ENCODE measurements at regions not wholly inside any gene's neighbourhood (a gene's known extent, or its start where the extent isn't known, plus 50 kb on each side); places are given as distances from the start of the nearest gene placed in this dataset.
A peak's percentile ranks its signal among the peaks of the same experiment; 100 is the strongest.

- peak in 1 of 2 donors; percentile 9 for DNase-seq
- intact Hi-C loops (cut with DNase I) = no loop called here
- Histone ChIP-seq H3K36me3 (no peaks in the 10 kb centered on the region), H3K27ac (no peak overlapping the region), H3K4me1 (no peaks in the 10 kb centered on the region), H3K9me3 (no peaks in the 10 kb centered on the region), H3K27me3 (no peaks in the 10 kb centered on the region), H3K4me3 (replicated peaks in 1 of 3) (no peak overlapping the region)
- WGBS, 2 donors = 76 to 86% methylated on average over 10 of the region's 10 CpGs
- TF ChIP-seq POLR2A (IDR thresholded peaks at IDR 0.05) (no peak), CTCF (IDR thresholded peaks at IDR 0.05) (no peak)
These were observed 68.1 kb upstream of the LPP start for GRCh38 chr3:188085584-188086560.

GRCh38 chr3:188088948-188089685, 64.8 kb upstream of the LPP start:
- WGBS, 2 donors = 94 to 97% methylated on average over 4 of the region's 4 CpGs

GRCh38 chr3:188090620-188091309, 63.2 kb upstream of the LPP start:
- intact Hi-C loops (cut with DNase I) = no loop called here
- peak; percentile 51 to 67 for DNase-seq
- Histone ChIP-seq H3K4me1 (no peaks in the 10 kb centered on the region), H3K36me3 (no peaks in the 10 kb centered on the region), H3K9me3 (no peaks in the 10 kb centered on the region), H3K27ac (no peak overlapping the region), H3K4me3 (replicated peaks in 1 of 3) (no peak overlapping the region), H3K27me3 (no peaks in the 10 kb centered on the region)
- TF ChIP-seq CTCF (IDR thresholded peaks at IDR 0.05) = peak in 1 of 6 experiments; percentile 25
- TF ChIP-seq POLR2A (IDR thresholded peaks at IDR 0.05) = no peak
- WGBS, 2 donors = 53 to 59% methylated on average over 8 to 10 of the region's 10 CpGs

More at GRCh38 chr3:188088948-188089685, 64.8 kb upstream of the LPP start:
- DNase-seq = no peak
- H3K36me3 ChIP-seq = no peaks in the 10 kb centered on the region
- H3K4me3 ChIP-seq (replicated peaks in 1 of 3) = no peak overlapping the region
- H3K27ac ChIP-seq = no peak overlapping the region
- H3K4me1 ChIP-seq = no peaks in the 10 kb centered on the region
- no peak for TF ChIP-seq POLR2A (IDR thresholded peaks at IDR 0.05)
- no peak for TF ChIP-seq CTCF (IDR thresholded peaks at IDR 0.05)
- H3K9me3 ChIP-seq = no peaks in the 10 kb centered on the region
- intact Hi-C loops (cut with DNase I) = no loop called here
- H3K27me3 ChIP-seq = no peaks in the 10 kb centered on the region

GRCh38 chr3:188091746-188092145, 62.2 kb upstream of the LPP start:
- Histone ChIP-seq H3K27ac (no peak overlapping the region), H3K36me3 (no peaks in the 10 kb centered on the region), H3K4me3 (replicated peaks in 1 of 3) (no peak overlapping the region), H3K27me3 (no peaks in the 10 kb centered on the region), H3K9me3 (no peaks in the 10 kb centered on the region), H3K4me1 (no peaks in the 10 kb centered on the region)
- no peak for DNase-seq
- WGBS, 2 donors = 99 to 100% methylated on average over 2 of the region's 2 CpGs
- TF ChIP-seq POLR2A (IDR thresholded peaks at IDR 0.05) (no peak), CTCF (IDR thresholded peaks at IDR 0.05) (no peak)
- intact Hi-C loops (cut with DNase I) = no loop called here

Measured in thyroid gland (tissue), 4 donors.